ENCODE measurements at regions not wholly inside any gene's neighbourhood (a gene's known extent, or its start where the extent isn't known, plus 50 kb on each side); places are given as distances from the start of the nearest gene placed in this dataset.

DNA sequence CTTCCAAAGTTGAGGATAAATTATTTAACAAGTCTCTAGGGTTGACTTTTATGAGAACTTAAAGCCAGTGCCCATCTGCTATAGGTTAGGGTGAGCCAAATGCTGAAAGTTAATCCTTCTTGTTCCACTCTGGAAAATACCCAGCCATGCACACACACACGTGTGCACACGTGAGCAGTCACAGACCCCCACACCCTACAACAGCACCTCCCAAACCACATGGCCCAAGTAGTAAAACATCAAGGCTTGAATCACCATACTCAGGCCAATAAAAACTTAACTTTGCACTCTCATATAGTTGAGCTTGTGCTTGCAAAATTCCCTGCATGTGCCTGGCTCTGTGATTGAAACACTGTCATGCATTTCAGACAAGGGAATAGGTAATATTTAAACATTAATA lies 467.6 kb downstream of the ARHGEF28 start:
- TF ChIP-seq, protein P1, sequence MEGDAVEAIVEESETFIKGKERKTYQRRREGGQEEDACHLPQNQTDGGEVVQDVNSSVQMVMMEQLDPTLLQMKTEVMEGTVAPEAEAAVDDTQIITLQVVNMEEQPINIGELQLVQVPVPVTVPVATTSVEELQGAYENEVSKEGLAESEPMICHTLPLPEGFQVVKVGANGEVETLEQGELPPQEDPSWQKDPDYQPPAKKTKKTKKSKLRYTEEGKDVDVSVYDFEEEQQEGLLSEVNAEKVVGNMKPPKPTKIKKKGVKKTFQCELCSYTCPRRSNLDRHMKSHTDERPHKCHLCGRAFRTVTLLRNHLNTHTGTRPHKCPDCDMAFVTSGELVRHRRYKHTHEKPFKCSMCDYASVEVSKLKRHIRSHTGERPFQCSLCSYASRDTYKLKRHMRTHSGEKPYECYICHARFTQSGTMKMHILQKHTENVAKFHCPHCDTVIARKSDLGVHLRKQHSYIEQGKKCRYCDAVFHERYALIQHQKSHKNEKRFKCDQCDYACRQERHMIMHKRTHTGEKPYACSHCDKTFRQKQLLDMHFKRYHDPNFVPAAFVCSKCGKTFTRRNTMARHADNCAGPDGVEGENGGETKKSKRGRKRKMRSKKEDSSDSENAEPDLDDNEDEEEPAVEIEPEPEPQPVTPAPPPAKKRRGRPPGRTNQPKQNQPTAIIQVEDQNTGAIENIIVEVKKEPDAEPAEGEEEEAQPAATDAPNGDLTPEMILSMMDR (IDR thresholded peaks at IDR 0.05; ENCODE audit: extremely low read depth in 1 of 2, insufficient read depth in 1 of 2, low read depth in 1 of 2, low read length in 2 of 2), result no peak
- TF ChIP-seq EZH2 (IDR thresholded peaks at IDR 0.05; ENCODE audit: borderline replicate concordance, low read depth, low read length, severe bottlenecking) (no peak), POLR2A (IDR thresholded peaks at IDR 0.05; ENCODE audit: low read depth, low read length) (no peak), MYC (IDR thresholded peaks at IDR 0.05; ENCODE audit: low read depth, low read length) (no peak), POLR2AphosphoS5 (IDR thresholded peaks at IDR 0.05; ENCODE audit: insufficient read depth, low read depth, low read length) (no peak), FOS (IDR thresholded peaks at IDR 0.05; ENCODE audit: borderline replicate concordance, insufficient read depth, low read length) (no peak)
- TF ChIP-seq, protein P2, sequence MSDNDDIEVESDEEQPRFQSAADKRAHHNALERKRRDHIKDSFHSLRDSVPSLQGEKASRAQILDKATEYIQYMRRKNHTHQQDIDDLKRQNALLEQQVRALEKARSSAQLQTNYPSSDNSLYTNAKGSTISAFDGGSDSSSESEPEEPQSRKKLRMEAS (IDR thresholded peaks at IDR 0.05; ENCODE audit: insufficient read depth, insufficient read length), result no peak

All from endothelial cell of umbilical vein (primary cell).